NB4 (cell line): ENCODE measurements at regions not wholly inside any gene's neighbourhood (a gene's known extent, or its start where the extent isn't known, plus 50 kb on each side); places are given as distances from the start of the nearest gene placed in this dataset.
"Not testable (repeated sequence)": the region's sequence is repeated elsewhere in the genome, so short reads cannot be mapped to it uniquely, and the experiment has no call there.

Source experiments
- DNase-seq: peaks from one replicate; pipeline ENCODE4 v3.0.0; 2010; ENCODE audit warnings: low read depth
- H3K4me3 ChIP-seq: one replicate; pipeline ENCODE4 v1.5.1; 2011; ENCODE audit warnings: mild to moderate bottlenecking, low read depth, low read length, moderate library complexity
- MAX ChIP-seq: IDR thresholded peaks from 2 replicates; pipeline ENCODE4 v1.6.1; 2011; ENCODE audit warnings: low read depth, low read length
- MYC ChIP-seq: IDR thresholded peaks from 2 replicates; pipeline ENCODE4 v1.6.1; 2011; ENCODE audit warnings: low read depth, low read length
- POLR2A ChIP-seq: IDR thresholded peaks from 2 replicates; pipeline ENCODE4 v1.6.1; 2011; ENCODE audit warnings: mild to moderate bottlenecking; ENCODE audit not compliant: insufficient read length; ENCODE audit errors: extremely low read depth
- TF ChIP-seq, protein P1 (sequence below): IDR thresholded peaks from one replicate; pipeline ENCODE4 v1.5.1; 2012; ENCODE audit warnings: low read depth, low read length

DNA sequence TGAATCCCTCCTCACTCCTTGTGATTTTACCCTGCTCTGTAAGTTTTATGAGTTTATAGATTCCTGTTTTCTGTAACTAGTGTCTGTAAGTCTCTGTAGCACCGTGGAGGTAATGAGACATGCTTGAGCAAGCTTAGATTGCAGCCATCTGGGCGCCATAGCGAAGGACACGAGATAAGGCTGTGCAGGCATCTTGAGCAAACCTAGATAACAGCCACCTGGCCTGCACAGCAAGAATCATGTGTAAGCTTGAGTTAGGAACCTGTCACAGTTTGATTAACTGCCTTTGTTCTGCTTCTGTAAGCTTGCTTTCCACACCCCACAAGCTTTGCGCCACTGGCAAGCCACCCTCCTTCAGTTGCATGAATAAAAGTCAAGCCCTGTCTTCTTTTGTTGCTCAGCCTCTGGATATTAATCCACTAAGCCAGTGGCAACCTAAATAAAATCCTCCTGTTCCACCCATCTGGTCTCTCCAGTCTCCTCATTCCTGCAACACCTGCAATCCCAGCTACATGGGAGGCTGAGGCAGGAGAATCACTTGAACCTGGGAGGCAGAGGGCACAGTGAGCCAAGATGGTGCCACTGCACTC is 270.6 kb upstream of the RGPD4 start:
- no peak for DNase-seq
- H3K4me3 ChIP-seq: no peak overlapping the region
- no peak for TF ChIP-seq MYC
- no peak for TF ChIP-seq MAX
- TF ChIP-seq, protein P1, sequence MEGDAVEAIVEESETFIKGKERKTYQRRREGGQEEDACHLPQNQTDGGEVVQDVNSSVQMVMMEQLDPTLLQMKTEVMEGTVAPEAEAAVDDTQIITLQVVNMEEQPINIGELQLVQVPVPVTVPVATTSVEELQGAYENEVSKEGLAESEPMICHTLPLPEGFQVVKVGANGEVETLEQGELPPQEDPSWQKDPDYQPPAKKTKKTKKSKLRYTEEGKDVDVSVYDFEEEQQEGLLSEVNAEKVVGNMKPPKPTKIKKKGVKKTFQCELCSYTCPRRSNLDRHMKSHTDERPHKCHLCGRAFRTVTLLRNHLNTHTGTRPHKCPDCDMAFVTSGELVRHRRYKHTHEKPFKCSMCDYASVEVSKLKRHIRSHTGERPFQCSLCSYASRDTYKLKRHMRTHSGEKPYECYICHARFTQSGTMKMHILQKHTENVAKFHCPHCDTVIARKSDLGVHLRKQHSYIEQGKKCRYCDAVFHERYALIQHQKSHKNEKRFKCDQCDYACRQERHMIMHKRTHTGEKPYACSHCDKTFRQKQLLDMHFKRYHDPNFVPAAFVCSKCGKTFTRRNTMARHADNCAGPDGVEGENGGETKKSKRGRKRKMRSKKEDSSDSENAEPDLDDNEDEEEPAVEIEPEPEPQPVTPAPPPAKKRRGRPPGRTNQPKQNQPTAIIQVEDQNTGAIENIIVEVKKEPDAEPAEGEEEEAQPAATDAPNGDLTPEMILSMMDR: no peak
- TF ChIP-seq POLR2A: no peak

DNA sequence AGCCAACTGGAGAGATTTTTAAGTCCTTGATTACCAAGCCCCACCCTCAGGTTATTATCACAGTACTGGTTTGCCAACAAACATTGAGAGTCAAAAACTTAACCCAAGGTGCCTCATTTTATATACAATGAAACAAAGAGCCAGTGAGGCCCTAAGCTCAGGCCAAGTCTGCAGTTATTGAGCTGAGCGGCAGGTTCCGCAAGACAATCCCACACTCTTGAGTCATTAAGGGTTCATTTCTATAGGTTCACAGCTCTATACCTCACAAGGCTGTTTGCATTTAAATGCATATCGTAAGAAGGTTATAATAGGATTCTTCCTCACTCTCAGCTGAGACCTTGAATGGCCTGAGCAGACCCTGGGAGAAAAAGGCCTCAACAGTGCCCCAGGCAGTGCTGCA is 268.4 kb upstream of the RGPD4 start:
- TF ChIP-seq MAX (no peak), POLR2A (no peak), MYC (no peak)
- TF ChIP-seq, protein P1: no peak
- no peak for DNase-seq
- H3K4me3 ChIP-seq: no peak overlapping the region

GRCh38 chr2:107569496-107569895 is 257.2 kb upstream of the RGPD4 start:
- DNase-seq: no peak
- TF ChIP-seq MYC (no peak), MAX (no peak)
- TF ChIP-seq, protein P1: no peak

DNA sequence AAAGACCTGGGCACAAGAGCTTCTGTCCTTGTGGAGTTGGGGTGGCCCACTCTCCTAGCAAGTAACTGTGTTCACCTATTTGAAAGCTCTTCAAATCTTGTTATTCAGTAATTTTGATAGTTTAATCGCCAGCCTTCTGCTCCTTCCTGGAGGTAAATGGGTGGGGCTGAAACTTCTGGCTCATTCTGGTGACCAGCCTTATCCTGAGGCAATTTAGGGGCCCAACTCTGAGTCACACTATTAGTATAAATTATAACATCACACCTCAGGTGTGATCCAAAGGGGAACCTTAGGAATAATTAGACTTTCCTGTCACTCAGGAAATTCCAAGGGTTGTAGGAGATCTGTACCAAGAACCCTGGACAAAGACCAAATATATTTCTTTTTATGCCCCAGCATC is 255.8 kb upstream of the RGPD4 start:
- no peak overlapping the region for H3K4me3 ChIP-seq
- DNase-seq: no peak
- TF ChIP-seq POLR2A: no peak
- no peak for TF ChIP-seq MYC
- no peak for TF ChIP-seq MAX
- TF ChIP-seq, protein P1: no peak

More at GRCh38 chr2:107569496-107569895, 257.2 kb upstream of the RGPD4 start:
- no peak overlapping the region for H3K4me3 ChIP-seq

- not testable (repeated sequence) for H3K4me3 ChIP-seq
- peak; percentile 28 for DNase-seq
- TF ChIP-seq, protein P1: peak; percentile 8
These were observed 253.8 kb upstream of the RGPD4 start for GRCh38 chr2:107572890-107573289.

DNA sequence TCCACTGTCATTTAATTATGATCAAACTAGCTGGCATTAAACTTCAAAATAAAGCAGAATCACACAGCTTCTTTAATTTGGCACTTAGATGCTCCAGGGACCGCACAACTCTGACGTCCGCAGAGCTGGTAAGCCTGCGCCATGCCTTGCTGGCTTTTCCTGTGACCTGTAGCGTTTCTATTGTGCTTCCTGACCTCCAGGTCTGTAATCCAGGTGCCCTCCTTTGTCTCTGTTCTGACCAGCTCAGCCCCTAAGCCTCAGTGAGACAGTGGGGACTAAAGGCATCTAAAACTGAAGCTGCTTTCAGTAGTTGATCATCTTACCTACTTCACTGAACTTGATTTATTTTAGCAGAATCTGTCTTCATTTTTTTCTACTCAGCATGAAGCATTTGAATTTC is 249.7 kb upstream of the RGPD4 start:
- H3K4me3 ChIP-seq: no peak overlapping the region
- no peak for TF ChIP-seq MYC
- no peak for TF ChIP-seq MAX
- TF ChIP-seq POLR2A: no peak
- TF ChIP-seq, protein P1: no peak
- no peak for DNase-seq
